GM23248 (cell line): ENCODE measurements at regions not wholly inside any gene's neighbourhood (a gene's known extent, or its start where the extent isn't known, plus 50 kb on each side); places are given as distances from the start of the nearest gene placed in this dataset.

Experiments
- DNase-seq: peaks from one replicate; pipeline ENCODE4 v3.0.0-alpha.2; 2015
- H2AFZ ChIP-seq: fragments of 200-600 bp; sonication (generic); 2 replicates; pipeline ENCODE4 v1.6.1; 2016; ENCODE audit warnings: antibody characterized with exemption
- H3F3A ChIP-seq: fragments of 200-600 bp; sonication (generic); 2 replicates; pipeline ENCODE4 v1.6.1; 2016; ENCODE audit warnings: mild to moderate bottlenecking, antibody characterized with exemption, mixed run types; ENCODE audit not compliant: insufficient read depth
- H3K27ac ChIP-seq: fragments of 200-600 bp; sonication (generic); 2 replicates; pipeline ENCODE4 v1.5.1; 2016; ENCODE audit warnings: mild to moderate bottlenecking
- H3K27me3 ChIP-seq: fragments of 200-600 bp; sonication (generic); replicated peaks from 2 replicates; pipeline ENCODE4 v1.6.1; 2016; ENCODE audit warnings: mild to moderate bottlenecking; ENCODE audit not compliant: insufficient read depth
- H3K36me3 ChIP-seq: fragments of 200-600 bp; sonication (generic); 2 replicates; pipeline ENCODE4 v1.6.1; 2016; ENCODE audit warnings: low read depth, mild to moderate bottlenecking
- H3K4me1 ChIP-seq: fragments of 200-600 bp; sonication (generic); 2 replicates; pipeline ENCODE4 v1.6.1; 2016; ENCODE audit warnings: mild to moderate bottlenecking; ENCODE audit not compliant: insufficient read depth
- H3K4me2 ChIP-seq: fragments of 200-600 bp; sonication (generic); one replicate; pipeline ENCODE4 v1.6.1; 2016; ENCODE audit warnings: mild to moderate bottlenecking; ENCODE audit not compliant: unreplicated experiment
- H3K4me3 ChIP-seq: fragments of 200-600 bp; sonication (generic); 2 replicates; pipeline ENCODE4 v1.5.1; 2016; ENCODE audit warnings: mild to moderate bottlenecking
- H3K79me2 ChIP-seq: fragments of 200-600 bp; sonication (generic); 2 replicates; pipeline ENCODE4 v1.6.1; 2016; ENCODE audit warnings: mild to moderate bottlenecking; ENCODE audit not compliant: insufficient read depth
- H3K9ac ChIP-seq: fragments of 200-600 bp; sonication (generic); 2 replicates; pipeline ENCODE4 v1.6.1; 2016; ENCODE audit warnings: mild to moderate bottlenecking
- H3K9me2 ChIP-seq: fragments of 200-600 bp; sonication (generic); 2 replicates; pipeline ENCODE4 v1.6.1; 2016; ENCODE audit warnings: mixed run types, mild to moderate bottlenecking, moderate library complexity; ENCODE audit not compliant: insufficient read depth
- H3K9me3 ChIP-seq: fragments of 200-600 bp; sonication (generic); one replicate; pipeline ENCODE4 v1.6.1; 2017; ENCODE audit warnings: low read depth
- H4K20me1 ChIP-seq: fragments of 200-600 bp; sonication (generic); 2 replicates; pipeline ENCODE4 v1.6.0; 2016; ENCODE audit not compliant: insufficient read depth
- EZH2 ChIP-seq: fragments of 200-600 bp; sonication (generic); IDR thresholded peaks from 2 replicates; pipeline ENCODE4 v1.6.1; 2018; ENCODE audit warnings: antibody characterized with exemption, mild to moderate bottlenecking; ENCODE audit not compliant: insufficient read depth, poor library complexity, severe bottlenecking
- EZH2phosphoT487 ChIP-seq: fragments of 200-600 bp; sonication (generic); IDR thresholded peaks from 2 replicates; pipeline ENCODE4 v1.6.1; 2018; ENCODE audit warnings: antibody characterized with exemption, moderate library complexity, mild to moderate bottlenecking, low read depth; ENCODE audit not compliant: insufficient read depth
- WGBS, 2 experiments: methylation state at CpG; one replicate each; pipeline ENCODE4 v1.1.6; 2015 to 2017; ENCODE audit warnings: low lambda C conversion rate in 2 of 2, low coverage in 1 of 2; ENCODE audit errors: missing lambda C conversion rate in 2 of 2; 5-methylcytosine and 5-hydroxymethylcytosine counted together
- in situ Hi-C: fragments of 300-500 bp; cut with MboI; formaldehyde crosslinking; loops from 2 replicates; pipeline ENCODE4 v1.15.0; 2020

GRCh38 chr18:67318651-67319050 lies 197.9 kb downstream of the DSEL start:
- no peaks in the 10 kb centered on the region for H3K9me3 ChIP-seq
- no peak overlapping the region for H3K27ac ChIP-seq
- H4K20me1 ChIP-seq = no peaks in the 10 kb centered on the region
- H3K4me3 ChIP-seq = no peak overlapping the region
- TF ChIP-seq EZH2phosphoT487 = no peak
- H3K27me3 ChIP-seq = no peaks in the 10 kb centered on the region
- H3K9ac ChIP-seq = no peak overlapping the region
- no peaks in the 10 kb centered on the region for H3K9me2 ChIP-seq
- H3K36me3 ChIP-seq = no peaks in the 10 kb centered on the region
- peaks cover 11% of the 10 kb centered on the region for H3K4me1 ChIP-seq
- no peak overlapping the region for H3K4me2 ChIP-seq
- H2AFZ ChIP-seq = peak overlapping the region; percentile 32; the same call in 1 of the 2 replicates
- no peaks in the 10 kb centered on the region for H3K79me2 ChIP-seq
- peak; percentile 63 for DNase-seq
- in situ Hi-C loops = no loop called here
- 0 out of 2 replicates have a peak, but pooled peaks cover 11% of the 10 kb centered on the region for H3F3A ChIP-seq

- peak overlapping the region; percentile 19; the same call in 1 of the 2 replicates for H3K27ac ChIP-seq
- H3K9me2 ChIP-seq = no peaks in the 10 kb centered on the region
- peak overlapping the region; percentile 40 for H3K4me2 ChIP-seq
- in situ Hi-C loops = no loop called here
- no peak overlapping the region for H2AFZ ChIP-seq
- H3K4me3 ChIP-seq = no peak overlapping the region
- H3K9me3 ChIP-seq = no peaks in the 10 kb centered on the region
- H3F3A ChIP-seq = no peaks in the 10 kb centered on the region
- TF ChIP-seq EZH2phosphoT487 = no peak
- TF ChIP-seq EZH2 = no peak
- DNase-seq = peak; percentile 79
- no peaks in the 10 kb centered on the region for H3K36me3 ChIP-seq
- no peaks in the 10 kb centered on the region for H4K20me1 ChIP-seq
- peaks cover 22% of the 10 kb centered on the region for H3K4me1 ChIP-seq
- no peak overlapping the region for H3K9ac ChIP-seq
- no peaks in the 10 kb centered on the region for H3K27me3 ChIP-seq
- H3K79me2 ChIP-seq = no peaks in the 10 kb centered on the region
These were observed 205.7 kb downstream of the DSEL start for GRCh38 chr18:67310826-67311225.

- Histone ChIP-seq H3K79me2 (no peaks in the 10 kb centered on the region), H2AFZ (no peak overlapping the region; the same call in 1 of the 2 replicates)
- no peak for TF ChIP-seq EZH2phosphoT487
- TF ChIP-seq EZH2 = no peak
These were observed 207.7 kb downstream of the DSEL start for GRCh38 chr18:67308819-67309218.

GRCh38 chr18:67305466-67305865 lies 211.1 kb downstream of the DSEL start:
- no peak for DNase-seq
- H3K79me2 ChIP-seq = no peaks in the 10 kb centered on the region
- no peak overlapping the region for H3K9ac ChIP-seq
- in situ Hi-C loops = no loop called here
- H3K4me3 ChIP-seq = no peak overlapping the region
- no peaks in the 10 kb centered on the region for H3F3A ChIP-seq
- no peaks in the 10 kb centered on the region for H3K27me3 ChIP-seq
- no peak overlapping the region for H3K27ac ChIP-seq
- 97 to 98% methylated on average over 3 of the region's 3 CpGs for WGBS, 2 experiments
- H2AFZ ChIP-seq = no peak overlapping the region
- no peaks in the 10 kb centered on the region; the same call in 1 of the 2 replicates for H3K9me2 ChIP-seq
- H3K36me3 ChIP-seq = no peaks in the 10 kb centered on the region
- peaks cover 17% of the 10 kb centered on the region for H3K4me1 ChIP-seq
- no peaks in the 10 kb centered on the region for H3K9me3 ChIP-seq
- no peaks in the 10 kb centered on the region for H4K20me1 ChIP-seq
- H3K4me2 ChIP-seq = no peak overlapping the region
- TF ChIP-seq EZH2 = no peak
- no peak for TF ChIP-seq EZH2phosphoT487

More at GRCh38 chr18:67308819-67309218, 207.7 kb downstream of the DSEL start:
- Histone ChIP-seq H3K27me3 (no peaks in the 10 kb centered on the region), H3K4me2 (no peak overlapping the region), H3K9ac (no peak overlapping the region), H3K9me3 (no peaks in the 10 kb centered on the region), H3K4me3 (no peak overlapping the region), H3K27ac (no peak overlapping the region), H3K4me1 (peaks cover 22% of the 10 kb centered on the region), H3F3A (no peaks in the 10 kb centered on the region), H4K20me1 (no peaks in the 10 kb centered on the region), H3K9me2 (no peaks in the 10 kb centered on the region; the same call in 1 of the 2 replicates), H3K36me3 (no peaks in the 10 kb centered on the region)
- in situ Hi-C loops = no loop called here
- 91 to 97% methylated on average over 4 of the region's 4 CpGs for WGBS, 2 experiments
- DNase-seq = no peak

GRCh38 chr18:67302043-67302442 lies 214.5 kb downstream of the DSEL start:
- DNase-seq = peak; percentile 49
- H3K9me3 ChIP-seq = no peaks in the 10 kb centered on the region
- H3K4me3 ChIP-seq = peak overlapping the region; percentile 32; the same call in 1 of the 2 replicates
- H3K9ac ChIP-seq = peak overlapping the region; percentile 13; the same call in 1 of the 2 replicates
- H3K9me2 ChIP-seq = no peaks in the 10 kb centered on the region; the same call in 1 of the 2 replicates
- peaks cover 8% of the 10 kb centered on the region; the same call in 1 of the 2 replicates for H3K4me1 ChIP-seq
- H3K27me3 ChIP-seq = no peaks in the 10 kb centered on the region
- in situ Hi-C loops = no loop called here
- H4K20me1 ChIP-seq = no peaks in the 10 kb centered on the region
- H3K27ac ChIP-seq = peak overlapping the region; percentile 22
- 39 to 57% methylated on average over 1 of the region's 1 CpG for WGBS, 2 experiments
- H2AFZ ChIP-seq = peak overlapping the region; percentile 83
- H3K79me2 ChIP-seq = no peaks in the 10 kb centered on the region
- H3K36me3 ChIP-seq = no peaks in the 10 kb centered on the region
- H3K4me2 ChIP-seq = peak overlapping the region; percentile 34
- no peaks in the 10 kb centered on the region for H3F3A ChIP-seq
- TF ChIP-seq EZH2phosphoT487 = no peak
- no peak for TF ChIP-seq EZH2
